ENCODE measurements at regions not wholly inside any gene's neighbourhood (a gene's known extent, or its start where the extent isn't known, plus 50 kb on each side); places are given as distances from the start of the nearest gene placed in this dataset.

GRCh38 chr5:167673942-167674341 is 617.5 kb upstream of the WWC1 start:
- TF ChIP-seq CTCF (IDR thresholded peaks at IDR 0.05; ENCODE audit: control extremely low read depth, extremely low read depth, low read depth, missing control alignments): no peak
- DNase-seq (ENCODE audit: extremely low spot score): no peak
- ChIA-PET POLR2A (no interaction called here), CTCF (interaction anchor here (0.9 kb wide), 1 partner anchor 43 kb away, joined by 3 read pairs; no protein-coding TSS in a partner anchor)

- no peak for DNase-seq (ENCODE audit: extremely low spot score)
- ChIA-PET CTCF (no interaction called here), POLR2A (no interaction called here)
- no peak for TF ChIP-seq CTCF (IDR thresholded peaks at IDR 0.05; ENCODE audit: control extremely low read depth, extremely low read depth, low read depth, missing control alignments)
Observed at GRCh38 chr5:167678481-167678880, 613.0 kb upstream of the WWC1 start.

- TF ChIP-seq CTCF (IDR thresholded peaks at IDR 0.05; ENCODE audit: control extremely low read depth, extremely low read depth, low read depth, missing control alignments): no peak
- ChIA-PET POLR2A (no interaction called here), CTCF (no interaction called here)
- no peak for DNase-seq (ENCODE audit: extremely low spot score)
Observed at GRCh38 chr5:167684251-167684650, 607.2 kb upstream of the WWC1 start.

GRCh38 chr5:167688341-167689130 is 602.9 kb upstream of the WWC1 start:
- no peak for DNase-seq (ENCODE audit: extremely low spot score)
- ChIA-PET CTCF (no interaction called here), POLR2A (no interaction called here)
- no peak for TF ChIP-seq CTCF (IDR thresholded peaks at IDR 0.05; ENCODE audit: control extremely low read depth, extremely low read depth, low read depth, missing control alignments)

- ChIA-PET CTCF (no interaction called here), POLR2A (interaction anchor here (0.7 kb wide), 1 partner anchor 1103 kb away, joined by 3 read pairs; no protein-coding TSS in a partner anchor)
- no peak for DNase-seq (ENCODE audit: extremely low spot score)
Observed at GRCh38 chr5:167694325-167695147, 596.9 kb upstream of the WWC1 start.

More at GRCh38 chr5:167694325-167695147, 596.9 kb upstream of the WWC1 start:
- no peak for TF ChIP-seq CTCF (IDR thresholded peaks at IDR 0.05; ENCODE audit: control extremely low read depth, extremely low read depth, low read depth, missing control alignments)

All from GM10248 (cell line).